HCT116 (cell line): ENCODE measurements at regions not wholly inside any gene's neighbourhood (a gene's known extent, or its start where the extent isn't known, plus 50 kb on each side); places are given as distances from the start of the nearest gene placed in this dataset.

Source experiments
- ATAC-seq: fragments of 200-7000 bp; cut with Tn5 transposase; 2 replicates; pipeline ENCODE4 v1.9.1; 2020; ENCODE audit warnings: mild to moderate bottlenecking, moderate library complexity
- BruUV-seq: library from RNA; stranded (reverse); fragments of 400-500 nt; replicated peaks from 2 replicates; lab custom pipeline; 2021; lab: Mats Ljungman, UMichigan
- CTCF ChIA-PET: fragments of 300-600 bp; sonication (Branson Sonifier 250); formaldehyde crosslinking; loops from one replicate; lab custom pipeline; 2021; ENCODE audit warnings: antibody characterized with exemption; lab: Charles Lee
- POLR2A ChIA-PET: fragments of 300-600, 350-600 bp; sonication (Branson Sonifier 250); formaldehyde crosslinking; loops from one replicate; lab custom pipeline; 2021; ENCODE audit warnings: antibody characterized with exemption; lab: Charles Lee
- RAD21 ChIA-PET, 2 experiments: fragments of 300-600 bp; sonication (Branson Sonifier 250); formaldehyde crosslinking; loops; one replicate each; lab custom pipeline; 2023; ENCODE audit warnings: low total read pairs in 2 of 2; ENCODE audit not compliant: uncharacterized antibody in 2 of 2, unreplicated experiment in 2 of 2, low non-redundant PET in 1 of 2; lab: Charles Lee
- DNase-seq: peaks from one replicate; pipeline ENCODE4 v3.0.0-alpha.2; 2010; ENCODE audit warnings: low read depth, low spot score
- H2AFZ ChIP-seq: fragments of 200-600 bp; shearing (Covaris generic), sonication (generic); 2 replicates; pipeline ENCODE4 v1.6.1; 2017; ENCODE audit warnings: low read depth, mixed run types, mixed read lengths, antibody characterized with exemption, low read length; ENCODE audit not compliant: poor library complexity, severe bottlenecking
- H3K27ac ChIP-seq: 2 replicates; pipeline ENCODE4 v1.5.1; 2012; ENCODE audit warnings: low read depth, low read length
- H3K27me3 ChIP-seq: fragments of 200-600 bp; sonication (generic); 2 replicates; pipeline ENCODE4 v1.6.1; 2016; ENCODE audit warnings: mixed run types, low read length, mixed read lengths; ENCODE audit not compliant: insufficient read depth
- H3K36me3 ChIP-seq, 2 experiments: fragments of 200-500 bp in 1 of 2; fragments of 200-600 bp in 1 of 2; sonication (Bioruptor generic) in 1 of 2; sonication (generic) in 1 of 2; 2 replicates each; pipeline versions ENCODE4 v1.5.1 to v1.6.1; 2014 to 2016; ENCODE audit warnings: low read length in 2 of 2, inconsistent platforms in 1 of 2, mixed read lengths in 1 of 2, mixed run types in 1 of 2; ENCODE audit not compliant: insufficient read depth in 2 of 2, control insufficient read depth in 1 of 2
- H3K4me1 ChIP-seq, 2 experiments: fragments of 200-600 bp in 1 of 2; sonication (generic) in 1 of 2; 2 replicates each; pipeline versions ENCODE4 v1.5.1 to v1.6.1; 2012 to 2017; ENCODE audit warnings: low read length in 2 of 2, inconsistent platforms in 1 of 2, mild to moderate bottlenecking in 1 of 2, mixed read lengths in 1 of 2, mixed run types in 1 of 2, moderate library complexity in 1 of 2; ENCODE audit not compliant: insufficient read depth in 2 of 2, control insufficient read depth in 1 of 2
- H3K4me2 ChIP-seq: fragments of 200-600 bp; sonication (generic); 2 replicates; pipeline ENCODE4 v1.6.1; 2017; ENCODE audit warnings: mixed run types, low read length, mixed read lengths
- H3K4me3 ChIP-seq, 2 experiments: fragments of 200-600 bp in 1 of 2; sonication (generic) in 1 of 2; replicated peaks in 1 of 2; 2 replicates each; pipeline ENCODE4 v1.5.1; 2011 to 2016; ENCODE audit warnings: low read length in 2 of 2, control low read depth in 1 of 2, low read depth in 1 of 2, mild to moderate bottlenecking in 1 of 2, mixed read lengths in 1 of 2, mixed run types in 1 of 2
- H3K79me2 ChIP-seq: fragments of 200-600 bp; sonication (generic); 2 replicates; pipeline ENCODE4 v1.6.1; 2017; ENCODE audit warnings: mild to moderate bottlenecking, mixed run types, low read length, moderate library complexity, mixed read lengths; ENCODE audit not compliant: insufficient read depth
- H3K9ac ChIP-seq: fragments of 200-600 bp; sonication (generic); 2 replicates; pipeline ENCODE4 v1.6.1; 2016; ENCODE audit warnings: low read length, mixed read lengths
- H3K9me2 ChIP-seq: fragments of 200-600 bp; sonication (generic), shearing (Covaris generic); 2 replicates; pipeline ENCODE4 v1.6.1; 2017; ENCODE audit warnings: mixed run types, mild to moderate bottlenecking, moderate library complexity; ENCODE audit not compliant: insufficient read depth
- H3K9me3 ChIP-seq, 2 experiments: fragments of 200-500 bp in 1 of 2; fragments of 200-600 bp in 1 of 2; sonication (Bioruptor generic) in 1 of 2; sonication (generic) in 1 of 2; 2 replicates each; pipeline ENCODE4 v1.6.1; 2014 to 2017; ENCODE audit warnings: low read length in 2 of 2, mixed read lengths in 2 of 2, inconsistent platforms in 1 of 2, low read depth in 1 of 2, mild to moderate bottlenecking in 1 of 2, mixed run types in 1 of 2, moderate library complexity in 1 of 2; ENCODE audit not compliant: control insufficient read depth in 1 of 2, insufficient read depth in 1 of 2
- H4K20me1 ChIP-seq: fragments of 200-600 bp; sonication (generic), shearing (Covaris generic); 2 replicates; pipeline ENCODE4 v1.6.1; 2017; ENCODE audit warnings: mixed run types, mild to moderate bottlenecking, moderate library complexity; ENCODE audit not compliant: insufficient read depth
- ATF3 ChIP-seq: IDR thresholded peaks from 2 replicates; pipeline ENCODE4 v1.6.1; 2012
- CEBPB ChIP-seq: IDR thresholded peaks from 2 replicates; pipeline ENCODE4 v1.6.1; 2012; ENCODE audit warnings: low read depth
- CTCF ChIP-seq, 3 experiments: fragments of 200-600 bp in 1 of 3; sonication (generic) in 1 of 3; IDR thresholded peaks in 2 of 3; conservative IDR thresholded peaks in 1 of 3; 2 replicates each; pipeline ENCODE4 v1.5.1; 2012 to 2017; ENCODE audit warnings: low read depth in 2 of 3, low read length in 2 of 3, antibody characterized with exemption in 1 of 3, borderline replicate concordance in 1 of 3, control low read depth in 1 of 3, mild to moderate bottlenecking in 1 of 3, mixed read lengths in 1 of 3, mixed run types in 1 of 3, moderate library complexity in 1 of 3; ENCODE audit not compliant: insufficient read depth in 1 of 3
- EZH2 ChIP-seq: fragments of 200-600 bp; sonication (generic); IDR thresholded peaks from 2 replicates; pipeline ENCODE4 v1.6.1; 2017; ENCODE audit warnings: antibody characterized with exemption, mixed run types
- POLR2A ChIP-seq: IDR thresholded peaks from 2 replicates; pipeline ENCODE4 v1.7.0; 2011; ENCODE audit warnings: borderline replicate concordance; ENCODE audit not compliant: insufficient read depth, insufficient read length; ENCODE audit errors: extremely low read depth
- SIN3A ChIP-seq: IDR thresholded peaks from 2 replicates; pipeline ENCODE4 v1.6.1; 2012; ENCODE audit warnings: low read depth
- SP1 ChIP-seq: IDR thresholded peaks from 2 replicates; pipeline ENCODE4 v1.6.1; 2012; ENCODE audit warnings: low read depth
- SRF ChIP-seq: IDR thresholded peaks from 2 replicates; pipeline ENCODE4 v1.6.1; 2012; ENCODE audit warnings: low read depth
- YY1 ChIP-seq: IDR thresholded peaks from 2 replicates; pipeline ENCODE4 v1.6.1; 2011; ENCODE audit warnings: low read length, low read depth, moderate library complexity, mild to moderate bottlenecking; ENCODE audit not compliant: insufficient replicate concordance; ENCODE audit errors: extremely low read depth
- ZFX ChIP-seq: fragments of 450-650 bp; IDR thresholded peaks from 2 replicates; pipeline ENCODE4 v1.6.1; 2017
- intact Hi-C: fragments of 100-400 bp; cut with micrococcal nuclease; formaldehyde crosslinking; loops from 2 replicates; pipeline ENCODE4 v1.10.0; 2022

DNA sequence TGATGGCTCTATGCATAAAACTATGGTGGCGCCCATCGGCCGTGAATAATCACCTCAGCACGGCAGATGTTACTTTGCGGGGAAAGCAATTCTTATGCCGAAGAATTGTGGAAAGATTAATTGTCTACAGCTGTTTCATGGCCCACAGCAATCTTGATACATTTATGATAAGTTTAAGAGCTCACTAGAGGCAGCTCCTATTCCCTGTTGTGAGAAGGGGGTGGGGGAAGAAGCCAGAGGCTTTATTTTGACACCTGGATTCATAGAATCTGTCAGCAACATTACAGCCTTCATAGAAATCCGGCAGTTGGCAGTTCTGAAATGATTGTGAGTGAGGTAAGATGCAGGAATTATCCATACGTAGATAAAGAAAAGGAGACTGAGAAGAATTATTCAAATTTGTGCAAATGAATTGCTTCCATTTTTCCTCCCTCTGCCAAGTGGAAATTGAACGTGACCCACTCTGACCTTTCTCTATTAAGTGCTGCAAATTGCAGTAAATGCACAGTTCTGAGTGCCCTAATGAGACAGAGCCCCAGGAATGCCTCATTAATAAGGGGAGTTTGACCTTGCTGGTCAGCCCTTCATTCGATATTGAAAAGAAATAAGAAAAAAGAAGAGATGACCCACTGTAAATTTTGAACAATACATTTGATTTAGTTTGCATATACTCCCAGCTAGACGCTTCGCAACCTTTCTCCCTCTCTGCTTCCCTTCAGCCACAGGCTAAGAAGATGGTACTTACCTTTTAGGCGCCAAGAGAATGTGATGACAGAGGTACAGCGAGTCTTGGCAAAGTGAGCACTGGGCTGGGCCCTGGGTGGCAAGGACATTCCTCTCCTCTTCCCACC lies 188.8 kb downstream of the GPAT3 start (continued):
- TF ChIP-seq ATF3 (no peak), SP1 (no peak), ZFX (no peak), SRF (no peak)

- DNase-seq (no peak), ATAC-seq (no peak)
- BruUV-seq, result no TSS peak
- Histone ChIP-seq H3K27me3 (no peaks in the 10 kb centered on the region), H3K4me1 (no peaks in the 10 kb centered on the region), H3K4me2 (no peak overlapping the region), H3K9ac (no peak overlapping the region), H3K4me3 (no peak overlapping the region), H3K9me3 (no peaks in the 10 kb centered on the region), H2AFZ (no peak overlapping the region), H3K36me3 (no peaks in the 10 kb centered on the region), H4K20me1 (no peaks in the 10 kb centered on the region), H3K9me2 (no peaks in the 10 kb centered on the region), H3K79me2 (no peaks in the 10 kb centered on the region), H3K27ac (no peak overlapping the region)
- CTCF ChIA-PET, result no interaction called here
- TF ChIP-seq EZH2, result no peak
- no peak for TF ChIP-seq SIN3A
- no peak for TF ChIP-seq CEBPB
- TF ChIP-seq POLR2A, result no peak
- no peak for TF ChIP-seq CTCF (IDR thresholded peaks at IDR 0.05 in 2 of 3, conservative IDR thresholded peaks at IDR 0.05 in 1 of 3; ENCODE audit: borderline replicate concordance in 1 of 3, insufficient read depth in 1 of 3, low read depth in 2 of 3, low read length in 2 of 3)
- no peak for TF ChIP-seq YY1
- no peak for TF ChIP-seq SP1
- POLR2A ChIA-PET, result no interaction called here
- intact Hi-C loops, result no loop called here
- RAD21 ChIA-PET, result interaction anchor here in 1 of 2 experiments (0.6 kb wide), 1 partner anchor 233 kb away, joined by 6 read pairs; no protein-coding TSS in a partner anchor
These were observed 187.7 kb downstream of the GPAT3 start for GRCh38 chr4:83723609-83724008.
